H9 (cell line): ENCODE measurements at regions not wholly inside any gene's neighbourhood (a gene's known extent, or its start where the extent isn't known, plus 50 kb on each side); places are given as distances from the start of the nearest gene placed in this dataset.

Experiments
- DNase-seq: peaks from one replicate; pipeline ENCODE4 v3.0.0-alpha.2; 2017
- H2AFZ ChIP-seq: one replicate; pipeline ENCODE4 v1.6.1; 2013; ENCODE audit warnings: mild to moderate bottlenecking, low read length, control low read depth, moderate library complexity
- H2AK5ac ChIP-seq: 2 replicates; pipeline ENCODE4 v1.6.1; 2013; ENCODE audit warnings: low read length, control low read depth, mixed read lengths; ENCODE audit not compliant: insufficient read length
- H2BK120ac ChIP-seq: one replicate; pipeline ENCODE4 v1.6.1; 2013; ENCODE audit warnings: low read depth, mild to moderate bottlenecking, low read length, control low read depth, inconsistent platforms; ENCODE audit not compliant: poor library complexity, severe bottlenecking
- H2BK12ac ChIP-seq: 2 replicates; pipeline ENCODE4 v1.6.1; 2013; ENCODE audit warnings: low read length, control low read depth, mixed read lengths, low read depth; ENCODE audit not compliant: insufficient read length
- H2BK15ac ChIP-seq: 2 replicates; pipeline ENCODE4 v1.6.1; 2013; ENCODE audit warnings: low read depth, low read length, control low read depth
- H2BK20ac ChIP-seq: one replicate; pipeline ENCODE4 v1.6.1; 2013; ENCODE audit warnings: low read depth, mild to moderate bottlenecking, low read length, control low read depth, inconsistent platforms; ENCODE audit not compliant: poor library complexity, severe bottlenecking
- H2BK5ac ChIP-seq: 2 replicates; pipeline ENCODE4 v1.6.1; 2013; ENCODE audit warnings: low read length, control low read depth, mixed read lengths; ENCODE audit not compliant: insufficient read length
- H3K14ac ChIP-seq: 2 replicates; pipeline ENCODE4 v1.6.1; 2013; ENCODE audit warnings: low read length, control low read depth; ENCODE audit not compliant: insufficient read depth
- H3K18ac ChIP-seq: 2 replicates; pipeline ENCODE4 v1.6.1; 2013; ENCODE audit warnings: low read depth, mild to moderate bottlenecking, mixed read lengths, low read length, control low read depth; ENCODE audit not compliant: insufficient read length
- H3K23ac ChIP-seq: 2 replicates; pipeline ENCODE4 v1.6.1; 2013; ENCODE audit warnings: low read length, control low read depth, mixed read lengths, low read depth; ENCODE audit not compliant: insufficient read length
- H3K23me2 ChIP-seq: 2 replicates; pipeline ENCODE4 v1.6.1; 2013; ENCODE audit warnings: low read depth, mild to moderate bottlenecking, mixed read lengths, low read length, control low read depth; ENCODE audit not compliant: insufficient read length, poor library complexity, severe bottlenecking
- H3K27ac ChIP-seq: 2 replicates; pipeline ENCODE4 v1.5.1; 2013; ENCODE audit warnings: low read length, control low read depth, mixed read lengths, low read depth; ENCODE audit not compliant: insufficient read length
- H3K27me3 ChIP-seq: 2 replicates; pipeline ENCODE4 v1.6.1; 2013; ENCODE audit warnings: low read length, control low read depth, inconsistent platforms; ENCODE audit not compliant: insufficient read depth
- H3K4ac ChIP-seq: 2 replicates; pipeline ENCODE4 v1.6.1; 2013; ENCODE audit warnings: low read depth, mild to moderate bottlenecking, control low read depth, inconsistent platforms, low read length, moderate library complexity
- H3K4me1 ChIP-seq: 2 replicates; pipeline ENCODE4 v1.6.1; 2013; ENCODE audit warnings: low read length, control low read depth, inconsistent platforms; ENCODE audit not compliant: insufficient read depth
- H3K4me2 ChIP-seq: 2 replicates; pipeline ENCODE4 v1.6.1; 2013; ENCODE audit warnings: low read length, control low read depth, mixed read lengths; ENCODE audit not compliant: insufficient read length, insufficient read depth
- H3K56ac ChIP-seq: 2 replicates; pipeline ENCODE4 v1.6.1; 2013; ENCODE audit warnings: low read depth, mild to moderate bottlenecking, mixed read lengths, low read length, control low read depth; ENCODE audit not compliant: insufficient read length
- H3K79me1 ChIP-seq: 2 replicates; pipeline ENCODE4 v1.6.1; 2013; ENCODE audit warnings: low read depth, mild to moderate bottlenecking, moderate library complexity, low read length, control low read depth, inconsistent platforms; ENCODE audit not compliant: insufficient read depth, poor library complexity, severe bottlenecking
- H3K79me2 ChIP-seq: 2 replicates; pipeline ENCODE4 v1.6.1; 2013; ENCODE audit warnings: low read length, control low read depth, inconsistent platforms; ENCODE audit not compliant: insufficient read depth
- H3K9ac ChIP-seq: 2 replicates; pipeline ENCODE4 v1.6.1; 2013; ENCODE audit warnings: low read length, control low read depth, mixed read lengths; ENCODE audit not compliant: insufficient read length; ENCODE audit errors: extremely low read depth
- H3K9me3 ChIP-seq: one replicate; pipeline ENCODE4 v1.6.1; 2013; ENCODE audit warnings: low read depth, low read length, inconsistent platforms; ENCODE audit not compliant: control insufficient read depth
- H3T11ph ChIP-seq: one replicate; pipeline ENCODE4 v1.6.1; 2013; ENCODE audit warnings: mild to moderate bottlenecking, low read length, control low read depth, inconsistent platforms
- H4K20me1 ChIP-seq: one replicate; pipeline ENCODE4 v1.6.1; 2013; ENCODE audit not compliant: control insufficient read depth, insufficient read length, insufficient read depth
- H4K5ac ChIP-seq: 2 replicates; pipeline ENCODE4 v1.6.1; 2013; ENCODE audit warnings: low read depth, mild to moderate bottlenecking, mixed read lengths, low read length, control low read depth; ENCODE audit not compliant: insufficient read length
- H4K8ac ChIP-seq: replicated peaks from 2 replicates; pipeline ENCODE4 v1.6.1; 2013; ENCODE audit warnings: low read length, control low read depth, mixed read lengths, low read depth; ENCODE audit not compliant: insufficient read length
- H4K91ac ChIP-seq: 2 replicates; pipeline ENCODE4 v1.6.1; 2013; ENCODE audit warnings: low read depth, mild to moderate bottlenecking, moderate library complexity, mixed read lengths, low read length, control low read depth; ENCODE audit not compliant: insufficient read length
- H3K27ac Mint-ChIP-seq, 3 experiments: 2 replicates in 2 of 3; 3 replicates in 1 of 3; pipeline ENCODE4 v1.8.0; 2020 to 2021; ENCODE audit warnings: mixed read lengths in 3 of 3, mild to moderate bottlenecking in 1 of 3, moderate library complexity in 1 of 3
- H3K27me3 Mint-ChIP-seq: 2 replicates; pipeline ENCODE4 v1.8.0; 2021; ENCODE audit warnings: low read depth, mild to moderate bottlenecking, moderate library complexity, mixed read lengths
- H3K36me3 Mint-ChIP-seq, 3 experiments: 2 replicates in 2 of 3; 3 replicates in 1 of 3; pipeline ENCODE4 v1.8.0; 2020 to 2021; ENCODE audit warnings: low read depth in 3 of 3, mixed read lengths in 3 of 3; ENCODE audit not compliant: insufficient read depth in 1 of 3
- H3K4me1 Mint-ChIP-seq, 2 experiments: 2 replicates each; pipeline ENCODE4 v1.8.0; 2020; ENCODE audit warnings: mixed read lengths in 2 of 2
- H3K4me3 Mint-ChIP-seq, 2 experiments: 2 replicates in 1 of 2; 3 replicates in 1 of 2; pipeline ENCODE4 v1.8.0; 2020 to 2021; ENCODE audit warnings: mild to moderate bottlenecking in 2 of 2, mixed read lengths in 2 of 2, moderate library complexity in 1 of 2
- H3K9me3 Mint-ChIP-seq, 2 experiments: 2 replicates in 1 of 2; 3 replicates in 1 of 2; pipeline ENCODE4 v1.8.0; 2020; ENCODE audit warnings: mild to moderate bottlenecking in 2 of 2, mixed read lengths in 2 of 2, moderate library complexity in 1 of 2
- WGBS: extraction: QIAGEN DNeasy Blood & Tissue Kit; methylation state at CpG from one replicate; pipeline ENCODE4 v1.1.7; 2013; ENCODE audit warnings: missing lambda C conversion rate, low lambda C conversion rate, mixed read lengths; ENCODE audit not compliant: insufficient read length; ENCODE audit errors: extremely low coverage; 5-methylcytosine and 5-hydroxymethylcytosine counted together
- TF ChIP-seq, protein P1 (sequence below): fragments of 200-600 bp; sonication (generic); conservative IDR thresholded peaks from 3 replicates; pipeline ENCODE4 v1.8.0; 2021; ENCODE audit warnings: antibody characterized with exemption, mild to moderate bottlenecking

DNA sequence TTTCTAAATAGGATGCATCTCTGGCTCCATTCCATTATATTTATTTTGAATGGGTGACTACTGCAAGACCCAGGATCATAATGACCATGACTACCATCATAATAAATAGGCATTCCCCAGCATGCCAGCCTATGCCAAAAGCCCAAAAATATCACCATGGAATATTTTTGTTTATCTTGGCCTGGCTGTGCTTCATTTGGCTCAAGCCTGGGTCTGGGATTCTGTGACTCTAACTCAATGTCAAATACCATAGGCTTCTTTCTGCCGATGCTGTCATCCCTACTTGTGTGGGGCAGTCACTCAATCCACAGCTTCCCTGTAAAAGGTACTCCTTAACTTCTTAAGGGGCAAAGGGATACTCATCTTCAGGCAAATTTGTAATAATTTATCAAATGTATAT is 66.6 kb downstream of the DIRAS3 start:
- no peaks in the 10 kb centered on the region for H3K4me1 Mint-ChIP-seq
- no peak overlapping the region for H3K4me2 ChIP-seq
- H2BK5ac ChIP-seq, result no peak overlapping the region
- no peaks in the 10 kb centered on the region for H3K27me3 Mint-ChIP-seq
- no peaks in the 10 kb centered on the region for H3K36me3 Mint-ChIP-seq
- H3K4me3 Mint-ChIP-seq, result no peak overlapping the region
- TF ChIP-seq, protein P1, sequence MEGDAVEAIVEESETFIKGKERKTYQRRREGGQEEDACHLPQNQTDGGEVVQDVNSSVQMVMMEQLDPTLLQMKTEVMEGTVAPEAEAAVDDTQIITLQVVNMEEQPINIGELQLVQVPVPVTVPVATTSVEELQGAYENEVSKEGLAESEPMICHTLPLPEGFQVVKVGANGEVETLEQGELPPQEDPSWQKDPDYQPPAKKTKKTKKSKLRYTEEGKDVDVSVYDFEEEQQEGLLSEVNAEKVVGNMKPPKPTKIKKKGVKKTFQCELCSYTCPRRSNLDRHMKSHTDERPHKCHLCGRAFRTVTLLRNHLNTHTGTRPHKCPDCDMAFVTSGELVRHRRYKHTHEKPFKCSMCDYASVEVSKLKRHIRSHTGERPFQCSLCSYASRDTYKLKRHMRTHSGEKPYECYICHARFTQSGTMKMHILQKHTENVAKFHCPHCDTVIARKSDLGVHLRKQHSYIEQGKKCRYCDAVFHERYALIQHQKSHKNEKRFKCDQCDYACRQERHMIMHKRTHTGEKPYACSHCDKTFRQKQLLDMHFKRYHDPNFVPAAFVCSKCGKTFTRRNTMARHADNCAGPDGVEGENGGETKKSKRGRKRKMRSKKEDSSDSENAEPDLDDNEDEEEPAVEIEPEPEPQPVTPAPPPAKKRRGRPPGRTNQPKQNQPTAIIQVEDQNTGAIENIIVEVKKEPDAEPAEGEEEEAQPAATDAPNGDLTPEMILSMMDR, result no peak
- no peak overlapping the region for H4K5ac ChIP-seq
- H2BK120ac ChIP-seq, result no peak overlapping the region
- H3K9ac ChIP-seq, result no peak overlapping the region
- WGBS, result no CpG with 5 or more reads among the region's 1 CpG
- no peaks in the 10 kb centered on the region for H3K23me2 ChIP-seq
- H3K27ac Mint-ChIP-seq, result no peak overlapping the region
- H3K79me2 ChIP-seq, result no peaks in the 10 kb centered on the region
- H4K20me1 ChIP-seq, result no peaks in the 10 kb centered on the region
- H3K27me3 ChIP-seq, result no peaks in the 10 kb centered on the region
- no peak overlapping the region for H4K8ac ChIP-seq
- H2AK5ac ChIP-seq, result no peak overlapping the region
- H2BK15ac ChIP-seq, result no peak overlapping the region
- no peaks in the 10 kb centered on the region for H3K79me1 ChIP-seq
- no peaks in the 10 kb centered on the region for H3K9me3 Mint-ChIP-seq
- no peak overlapping the region for H3K4ac ChIP-seq
- no peak overlapping the region for H3K23ac ChIP-seq
- no peak for DNase-seq
- H2BK20ac ChIP-seq, result no peak overlapping the region
- H2AFZ ChIP-seq, result no peak overlapping the region
- no peak overlapping the region for H2BK12ac ChIP-seq
- no peak overlapping the region for H3K18ac ChIP-seq
- H4K91ac ChIP-seq, result no peak overlapping the region
- no peak overlapping the region for H3K27ac ChIP-seq
- H3K9me3 ChIP-seq, result no peaks in the 10 kb centered on the region
- no peak overlapping the region for H3T11ph ChIP-seq
- H3K4me1 ChIP-seq, result no peaks in the 10 kb centered on the region
- no peak overlapping the region for H3K56ac ChIP-seq
- no peak overlapping the region for H3K14ac ChIP-seq
